H1 (cell line): ENCODE measurements at regions not wholly inside any gene's neighbourhood (a gene's known extent, or its start where the extent isn't known, plus 50 kb on each side); places are given as distances from the start of the nearest gene placed in this dataset.

Source experiments
- CTCF ChIA-PET: fragments of 300-600 bp; sonication (Branson Sonifier 250); formaldehyde crosslinking; loops from one replicate; lab custom pipeline; 2021; ENCODE audit not compliant: partially characterized antibody; lab: Charles Lee
- POLR2A ChIA-PET: fragments of 300-600 bp; sonication (Branson Sonifier 250); formaldehyde crosslinking; loops from one replicate; lab custom pipeline; 2021; ENCODE audit warnings: inconsistent platforms; ENCODE audit not compliant: partially characterized antibody; lab: Charles Lee
- DNase-seq, 2 experiments: peaks; one replicate each; pipeline versions ENCODE4 v3.0.0 to v3.0.0-alpha.2; 2010 to 2022; ENCODE audit warnings: low spot score in 2 of 2, low read depth in 1 of 2, mixed read lengths in 1 of 2
- FAIRE-seq: peaks from 2 replicates; lab custom pipeline; 2011; peaks lifted over from hg19 to GRCh38; lab: Jason Lieb, UNC
- H2AFZ ChIP-seq: 2 replicates; pipeline ENCODE4 v1.8.1; 2012; ENCODE audit warnings: low read length, inconsistent platforms
- H2AK5ac ChIP-seq: 2 replicates; pipeline ENCODE4 v1.6.1; 2013; ENCODE audit warnings: low read depth, low read length
- H2BK120ac ChIP-seq: replicated peaks from 2 replicates; pipeline ENCODE3; 2013; ENCODE audit warnings: low read depth, low read length, inconsistent platforms
- H2BK12ac ChIP-seq: 2 replicates; pipeline ENCODE4 v1.6.1; 2013; ENCODE audit warnings: low read depth, low read length
- H2BK15ac ChIP-seq: 2 replicates; pipeline ENCODE4 v1.6.1; 2013; ENCODE audit warnings: low read length
- H2BK20ac ChIP-seq: 2 replicates; pipeline ENCODE4 v1.6.1; 2013; ENCODE audit warnings: low read length
- H2BK5ac ChIP-seq: 2 replicates; pipeline ENCODE4 v1.6.1; 2013; ENCODE audit warnings: low read depth, low read length
- H3K14ac ChIP-seq: 2 replicates; pipeline ENCODE4 v1.6.1; 2013; ENCODE audit warnings: inconsistent platforms; ENCODE audit not compliant: insufficient read length
- H3K18ac ChIP-seq: 2 replicates; pipeline ENCODE4 v1.6.1; 2013; ENCODE audit warnings: low read length; ENCODE audit errors: extremely low read depth
- H3K23ac ChIP-seq: 2 replicates; pipeline ENCODE4 v1.6.1; 2013; ENCODE audit warnings: inconsistent platforms; ENCODE audit not compliant: insufficient read length
- H3K23me2 ChIP-seq: 2 replicates; pipeline ENCODE4 v1.6.1; 2013; ENCODE audit warnings: low read depth, low read length
- H3K27ac ChIP-seq: 2 replicates; pipeline ENCODE4 v1.6.1; 2011; ENCODE audit warnings: low read depth, low read length, inconsistent platforms
- H3K27me3 ChIP-seq, 4 experiments: replicated peaks in 1 of 4; 1 replicate in 1 of 4; 2 replicates in 3 of 4; pipeline versions ENCODE4 v1.6.1 to v1.8.1; 2011 to 2013; ENCODE audit warnings: low read length in 3 of 4, mild to moderate bottlenecking in 3 of 4, inconsistent platforms in 2 of 4, mixed read lengths in 2 of 4, moderate library complexity in 1 of 4; ENCODE audit not compliant: control insufficient read depth in 3 of 4, insufficient read depth in 3 of 4; ENCODE audit errors: extremely low read depth in 1 of 4
- H3K36me3 ChIP-seq, 4 experiments: 2 replicates each; pipeline versions ENCODE4 v1.6.1 to v1.8.1; 2011 to 2013; ENCODE audit warnings: mild to moderate bottlenecking in 4 of 4, low read length in 3 of 4, moderate library complexity in 2 of 4, control low read depth in 1 of 4, inconsistent platforms in 1 of 4; ENCODE audit not compliant: insufficient read depth in 4 of 4, control insufficient read depth in 2 of 4
- H3K4ac ChIP-seq: replicated peaks from 2 replicates; pipeline ENCODE3; 2013; ENCODE audit warnings: low read length, low read depth, mixed read lengths, inconsistent platforms; ENCODE audit not compliant: insufficient read length
- H3K4me1 ChIP-seq, 4 experiments: replicated peaks in 1 of 4; 1 replicate in 1 of 4; 2 replicates in 3 of 4; pipeline versions ENCODE4 v1.6.1 to v1.8.1; 2011 to 2013; ENCODE audit warnings: low read length in 3 of 4, inconsistent platforms in 2 of 4, mixed read lengths in 1 of 4; ENCODE audit not compliant: insufficient read depth in 4 of 4, control insufficient read depth in 3 of 4
- H3K4me2 ChIP-seq, 2 experiments: 2 replicates each; pipeline versions ENCODE4 v1.6.1 to v1.8.1; 2011 to 2013; ENCODE audit warnings: low read depth in 2 of 2, low read length in 2 of 2, control low read depth in 1 of 2, inconsistent platforms in 1 of 2, mild to moderate bottlenecking in 1 of 2; ENCODE audit not compliant: insufficient read depth in 1 of 2
- H3K4me3 ChIP-seq, 4 experiments: fragments of 200-600, 300-600 bp in 1 of 4; sonication (generic), shearing (Covaris generic), sonication (Bioruptor Twin) in 1 of 4; 2 replicates each; pipeline versions ENCODE4 v1.5.1 to v1.8.1; 2011 to 2016; ENCODE audit warnings: low read length in 4 of 4, low read depth in 3 of 4, control low read depth in 2 of 4, inconsistent platforms in 2 of 4, mild to moderate bottlenecking in 2 of 4, mixed read lengths in 1 of 4, moderate library complexity in 1 of 4; ENCODE audit not compliant: insufficient read depth in 2 of 4; ENCODE audit errors: extremely low read depth in 1 of 4
- H3K56ac ChIP-seq: replicated peaks from 2 replicates; pipeline ENCODE3; 2013; ENCODE audit warnings: low read depth, mild to moderate bottlenecking, mixed read lengths, low read length, inconsistent platforms; ENCODE audit not compliant: insufficient read length
- H3K79me1 ChIP-seq: 2 replicates; pipeline ENCODE4 v1.6.1; 2013; ENCODE audit warnings: low read depth, low read length, control low read depth
- H3K79me2 ChIP-seq, 2 experiments: 2 replicates each; pipeline versions ENCODE4 v1.6.1 to v1.8.1; 2012 to 2013; ENCODE audit warnings: low read length in 2 of 2, mild to moderate bottlenecking in 2 of 2, inconsistent platforms in 1 of 2; ENCODE audit not compliant: insufficient read depth in 2 of 2, control insufficient read depth in 1 of 2
- H3K9ac ChIP-seq, 4 experiments: replicated peaks in 1 of 4; 1 replicate in 1 of 4; 2 replicates in 3 of 4; pipeline versions ENCODE4 v1.6.1 to v1.8.1; 2011 to 2013; ENCODE audit warnings: low read depth in 3 of 4, low read length in 3 of 4, control low read depth in 2 of 4, mild to moderate bottlenecking in 2 of 4, moderate library complexity in 2 of 4, inconsistent platforms in 1 of 4; ENCODE audit errors: extremely low read depth in 1 of 4
- H3K9me3 ChIP-seq, 2 experiments: 2 replicates each; pipeline versions ENCODE4 v1.6.1 to v1.8.1; 2012 to 2013; ENCODE audit warnings: mild to moderate bottlenecking in 2 of 2, moderate library complexity in 2 of 2, control low read depth in 1 of 2, inconsistent platforms in 1 of 2, low read depth in 1 of 2, low read length in 1 of 2, mixed read lengths in 1 of 2; ENCODE audit not compliant: insufficient read depth in 2 of 2
- H4K20me1 ChIP-seq, 2 experiments: replicated peaks in 1 of 2; 2 replicates each; pipeline versions ENCODE3 to v1.8.1; 2011 to 2013; ENCODE audit warnings: inconsistent platforms in 2 of 2, low read length in 2 of 2, mild to moderate bottlenecking in 1 of 2; ENCODE audit not compliant: insufficient read depth in 2 of 2, control insufficient read depth in 1 of 2
- H4K5ac ChIP-seq: 2 replicates; pipeline ENCODE4 v1.6.1; 2013; ENCODE audit warnings: low read length, low read depth, mixed read lengths, inconsistent platforms; ENCODE audit not compliant: insufficient read length
- H4K8ac ChIP-seq: 2 replicates; pipeline ENCODE4 v1.8.0; 2013; ENCODE audit warnings: mild to moderate bottlenecking, moderate library complexity, low read length, inconsistent platforms; ENCODE audit not compliant: insufficient read depth; ENCODE audit errors: extremely low read depth
- H4K91ac ChIP-seq: replicated peaks from 2 replicates; pipeline ENCODE3; 2013; ENCODE audit warnings: low read length, mixed read lengths, inconsistent platforms; ENCODE audit not compliant: insufficient read length
- CHD2 ChIP-seq: IDR thresholded peaks from 2 replicates; pipeline ENCODE4 v1.6.1; 2012; ENCODE audit warnings: low read length, improper control_type of control experiment
- POLR2AphosphoS5 ChIP-seq: IDR thresholded peaks from 2 replicates; pipeline ENCODE4 v1.6.1; 2011; ENCODE audit warnings: low read depth, low read length
- RXRA ChIP-seq: IDR thresholded peaks from 2 replicates; pipeline ENCODE4 v1.6.1; 2011; ENCODE audit warnings: low read depth, mild to moderate bottlenecking, low read length, moderate library complexity; ENCODE audit not compliant: insufficient read depth
- WGBS, 2 experiments: shearing (Covaris generic) in 1 of 2; methylation state at CpG; one replicate each; pipeline versions ENCODE4 v1.1.6 to v1.1.7; 2013 to 2015; ENCODE audit warnings: low lambda C conversion rate in 2 of 2, mixed read lengths in 2 of 2, inconsistent platforms in 1 of 2, low coverage in 1 of 2, missing lambda C conversion rate in 1 of 2; ENCODE audit not compliant: insufficient replicate concordance in 2 of 2, insufficient coverage in 1 of 2, insufficient read length in 1 of 2; ENCODE audit errors: extremely low coverage in 1 of 2, missing lambda C conversion rate in 1 of 2; 5-methylcytosine and 5-hydroxymethylcytosine counted together

DNA sequence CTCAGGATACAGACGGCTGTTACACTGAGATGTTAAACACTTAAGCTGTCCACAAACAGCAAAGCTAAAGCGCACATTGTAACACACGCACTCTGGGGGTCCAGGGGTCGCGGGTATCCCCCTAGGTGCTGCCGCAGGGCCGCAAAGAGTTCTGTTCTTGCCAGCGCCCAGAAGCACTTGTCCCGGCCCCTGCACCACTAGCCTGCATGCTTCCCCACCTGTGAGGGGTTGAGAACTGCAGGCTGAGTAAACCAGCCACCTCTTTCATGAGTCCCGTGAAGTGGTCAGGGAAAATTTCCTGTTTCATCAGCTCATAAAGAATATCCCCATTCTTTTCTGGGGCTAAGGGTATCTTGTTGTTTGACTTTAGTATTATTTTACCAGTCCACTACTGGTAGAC is 154.4 kb upstream of the FBXL17 start:
- TF ChIP-seq RXRA (no peak), CHD2 (no peak), POLR2AphosphoS5 (no peak)

More for the DNA sequence above, 154.4 kb upstream of the FBXL17 start:
- Histone ChIP-seq H3K9ac (no peak overlapping the region), H3K4me2 (no peak overlapping the region), H2BK120ac (no peak overlapping the region), H2BK20ac (no peak overlapping the region), H3K27me3 (no peaks in the 10 kb centered on the region), H2AFZ (peak overlapping the region; percentile 85), H3K79me1 (no peaks in the 10 kb centered on the region), H3K4ac (no peak overlapping the region), H3K9me3 (peaks cover 0 to 2% of the 10 kb centered on the region in 2 experiments; a peak in 2 of 4 replicates), H3K14ac (no peak overlapping the region), H3K23ac (no peak overlapping the region), H3K36me3 (no peaks in the 10 kb centered on the region; a peak in 1 of 8 replicates), H3K23me2 (no peaks in the 10 kb centered on the region), H2BK15ac (no peak overlapping the region), H2AK5ac (no peak overlapping the region), H3K27ac (no peak overlapping the region), H3K18ac (no peak overlapping the region), H2BK12ac (no peak overlapping the region), H3K56ac (no peak overlapping the region), H4K5ac (no peak overlapping the region), H4K91ac (no peak overlapping the region), H2BK5ac (no peak overlapping the region), H4K20me1 (no peaks in the 10 kb centered on the region), H3K4me3 (no peak overlapping the region), H3K79me2 (no peaks in the 10 kb centered on the region), H4K8ac (no peak overlapping the region), H3K4me1 (peaks cover 0 to 4% (median 0%) of the 10 kb centered on the region in 4 experiments; a peak in 2 of 7 replicates)
- no peak for DNase-seq
- ChIA-PET POLR2A (interaction anchor here (0.6 kb wide), 1 partner anchor 53 kb away, joined by 3 read pairs; no protein-coding TSS in a partner anchor), CTCF (interaction anchor here (0.9 to 1.1 kb wide), 2 partner anchors 13 to 15 kb away, joined by 3 read pairs; no protein-coding TSS in a partner anchor)
- WGBS, 2 experiments: 83% methylated on average over 10 of the region's 10 CpGs; no CpG with 5 or more reads in 1 of the 2 experiments
- FAIRE-seq: no peak
